SK-N-MC (cell line): ENCODE measurements at regions not wholly inside any gene's neighbourhood (a gene's known extent, or its start where the extent isn't known, plus 50 kb on each side); places are given as distances from the start of the nearest gene placed in this dataset.

ENCODE experiments used
- EZH2 ChIP-seq: fragments of 200-600 bp; sonication (generic); IDR thresholded peaks from one replicate; pipeline ENCODE4 v1.6.1; 2017; ENCODE audit warnings: antibody characterized with exemption
- POLR2AphosphoS5 ChIP-seq: IDR thresholded peaks from 2 replicates; pipeline ENCODE4 v1.6.1; 2012; ENCODE audit warnings: mild to moderate bottlenecking, low read depth, low read length, borderline replicate concordance

DNA sequence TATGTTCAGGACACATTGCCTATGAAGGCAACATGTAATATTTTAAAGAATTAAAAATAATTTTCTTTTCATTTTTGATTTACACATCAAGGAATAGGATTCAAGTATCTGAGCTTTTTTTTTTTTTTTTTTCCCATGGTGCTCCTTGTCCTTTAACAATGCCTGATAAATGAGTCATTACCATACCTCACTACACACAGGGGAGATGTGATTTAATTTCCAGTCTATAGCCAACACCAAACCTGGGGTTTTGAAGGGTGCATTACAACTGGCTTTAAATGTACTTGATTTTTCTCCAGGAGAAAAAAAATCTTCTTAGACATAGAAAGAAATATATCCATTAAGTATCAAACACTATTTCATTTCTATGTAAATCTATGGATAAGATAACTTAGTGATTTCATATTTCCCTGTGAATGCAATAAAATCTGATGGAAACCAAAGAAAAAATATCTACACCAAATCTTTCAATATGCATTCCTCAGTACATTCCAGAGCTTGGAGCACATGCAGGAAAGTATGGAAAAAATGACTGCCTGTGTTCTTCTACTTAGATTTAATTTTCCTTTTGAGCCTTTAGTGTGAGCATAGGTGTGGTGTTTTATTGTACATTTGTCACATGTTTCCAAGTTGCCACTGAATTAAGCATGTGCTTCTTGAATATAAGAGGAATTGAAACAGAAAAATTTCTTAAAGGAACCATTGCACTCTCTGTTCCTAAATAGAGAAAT, 204.8 kb upstream of the MEOX2 start:
- no peak for TF ChIP-seq EZH2
- no peak for TF ChIP-seq POLR2AphosphoS5
